ENCODE measurements at regions not wholly inside any gene's neighbourhood (a gene's known extent, or its start where the extent isn't known, plus 50 kb on each side); places are given as distances from the start of the nearest gene placed in this dataset.

GRCh38 chr10:7507887-7508726 is 97.3 kb upstream of the SFMBT2 start:
- Histone ChIP-seq H3K36me3 (no peaks in the 10 kb centered on the region), H3K4me3 (no peak overlapping the region), H3K27ac (peak overlapping the region in 6 of 8 donors; percentile 16 to 75 (median 70)), H3K4me1 (peaks cover 0 to 32% (median 9%) of the 10 kb centered on the region in 6 donors), H3K9me3 (peaks cover 0 to 23% (median 17%) of the 10 kb centered on the region in 8 donors), H3K27me3 (replicated peaks in 1 of 7) (no peaks in the 10 kb centered on the region)
- intact Hi-C loops (cut with DNase I; ENCODE audit: low total_unique reads): no loop called here
- peak in 1 of 3 donors; percentile 17 for TF ChIP-seq POLR2AphosphoS5 (IDR thresholded peaks at IDR 0.05)
- no peak for TF ChIP-seq POLR2A (IDR thresholded peaks at IDR 0.05)
- peak; percentile 82 for DNase-seq
- WGBS, 5 donors: 34 to 39% (median 36%) methylated on average over 13 of the region's 13 CpGs

GRCh38 chr10:7506571-7506970 is 95.7 kb upstream of the SFMBT2 start:
- no peak for DNase-seq
- H3K27me3 ChIP-seq (replicated peaks in 1 of 7): no peaks in the 10 kb centered on the region
- WGBS, 5 donors: 87 to 98% (median 95%) methylated on average over 3 of the region's 3 CpGs
- no peak for TF ChIP-seq POLR2AphosphoS5 (IDR thresholded peaks at IDR 0.05)
- no peak for TF ChIP-seq CTCF (IDR thresholded peaks at IDR 0.05 in 8 of 11, conservative IDR thresholded peaks at IDR 0.05 in 3 of 11)
- TF ChIP-seq POLR2A (IDR thresholded peaks at IDR 0.05): no peak
- intact Hi-C loops (cut with DNase I; ENCODE audit: low total_unique reads): no loop called here
- no peaks in the 10 kb centered on the region for H3K36me3 ChIP-seq
- H3K9me3 ChIP-seq: peaks cover 0 to 26% (median 17%) of the 10 kb centered on the region in 8 donors
- H3K27ac ChIP-seq: no peak overlapping the region
- no peak overlapping the region for H3K4me3 ChIP-seq
- peaks cover 0 to 26% (median 13%) of the 10 kb centered on the region in 6 donors for H3K4me1 ChIP-seq

GRCh38 chr10:7505196-7505595 is 94.4 kb upstream of the SFMBT2 start:
- 46 to 68% (median 61%) methylated on average over 2 of the region's 2 CpGs for WGBS, 5 donors
- TF ChIP-seq POLR2AphosphoS5 (IDR thresholded peaks at IDR 0.05) (no peak), POLR2A (IDR thresholded peaks at IDR 0.05) (no peak), CTCF (IDR thresholded peaks at IDR 0.05 in 8 of 11, conservative IDR thresholded peaks at IDR 0.05 in 3 of 11) (no peak)
- no peak overlapping the region for H3K4me3 ChIP-seq
- peaks cover 0 to 16% (median 9%) of the 10 kb centered on the region in 8 donors for H3K9me3 ChIP-seq
- H3K4me1 ChIP-seq: peaks cover 0 to 33% (median 17%) of the 10 kb centered on the region in 6 donors
- intact Hi-C loops (cut with DNase I; ENCODE audit: low total_unique reads): no loop called here
- H3K27me3 ChIP-seq (replicated peaks in 1 of 7): no peaks in the 10 kb centered on the region
- no peaks in the 10 kb centered on the region for H3K36me3 ChIP-seq
- H3K27ac ChIP-seq: no peak overlapping the region
- DNase-seq: no peak

- peaks cover 0 to 25% (median 13%) of the 10 kb centered on the region in 6 donors for H3K4me1 ChIP-seq
- H3K27me3 ChIP-seq (replicated peaks in 1 of 7): no peaks in the 10 kb centered on the region
- 81 to 93% (median 86%) methylated on average over 4 of the region's 4 CpGs for WGBS, 5 donors
- H3K9me3 ChIP-seq: peaks cover 0 to 6% (median 0%) of the 10 kb centered on the region in 8 donors
- H3K27ac ChIP-seq: no peak overlapping the region
- DNase-seq: no peak
- no peaks in the 10 kb centered on the region for H3K36me3 ChIP-seq
- TF ChIP-seq CTCF (IDR thresholded peaks at IDR 0.05 in 8 of 11, conservative IDR thresholded peaks at IDR 0.05 in 3 of 11): no peak
- TF ChIP-seq POLR2AphosphoS5 (IDR thresholded peaks at IDR 0.05): no peak
- no peak for TF ChIP-seq POLR2A (IDR thresholded peaks at IDR 0.05)
- intact Hi-C loops (cut with DNase I; ENCODE audit: low total_unique reads): no loop called here
- no peak overlapping the region for H3K4me3 ChIP-seq
These were observed 92.4 kb upstream of the SFMBT2 start for GRCh38 chr10:7503190-7503589.

Data from spleen (tissue), 11 donors.